HCT116 (cell line): ENCODE measurements at regions not wholly inside any gene's neighbourhood (a gene's known extent, or its start where the extent isn't known, plus 50 kb on each side); places are given as distances from the start of the nearest gene placed in this dataset.

Experiments used
- ATAC-seq: fragments of 200-7000 bp; cut with Tn5 transposase; 2 replicates; pipeline ENCODE4 v1.9.1; 2020; ENCODE audit warnings: mild to moderate bottlenecking, moderate library complexity
- BruUV-seq: library from RNA; stranded (reverse); fragments of 400-500 nt; replicated peaks from 2 replicates; lab custom pipeline; 2021; lab: Mats Ljungman, UMichigan
- CTCF ChIA-PET: fragments of 300-600 bp; sonication (Branson Sonifier 250); formaldehyde crosslinking; loops from one replicate; lab custom pipeline; 2021; ENCODE audit warnings: antibody characterized with exemption; lab: Charles Lee
- POLR2A ChIA-PET: fragments of 300-600, 350-600 bp; sonication (Branson Sonifier 250); formaldehyde crosslinking; loops from one replicate; lab custom pipeline; 2021; ENCODE audit warnings: antibody characterized with exemption; lab: Charles Lee
- RAD21 ChIA-PET, 2 experiments: fragments of 300-600 bp; sonication (Branson Sonifier 250); formaldehyde crosslinking; loops; one replicate each; lab custom pipeline; 2023; ENCODE audit warnings: low total read pairs in 2 of 2; ENCODE audit not compliant: uncharacterized antibody in 2 of 2, unreplicated experiment in 2 of 2, low non-redundant PET in 1 of 2; lab: Charles Lee
- DNase-seq: peaks from one replicate; pipeline ENCODE4 v3.0.0-alpha.2; 2010; ENCODE audit warnings: low read depth, low spot score
- H2AFZ ChIP-seq: fragments of 200-600 bp; shearing (Covaris generic), sonication (generic); 2 replicates; pipeline ENCODE4 v1.6.1; 2017; ENCODE audit warnings: low read depth, mixed run types, mixed read lengths, antibody characterized with exemption, low read length; ENCODE audit not compliant: poor library complexity, severe bottlenecking
- H3K27ac ChIP-seq: 2 replicates; pipeline ENCODE4 v1.5.1; 2012; ENCODE audit warnings: low read depth, low read length
- H3K27me3 ChIP-seq: fragments of 200-600 bp; sonication (generic); 2 replicates; pipeline ENCODE4 v1.6.1; 2016; ENCODE audit warnings: mixed run types, low read length, mixed read lengths; ENCODE audit not compliant: insufficient read depth
- H3K36me3 ChIP-seq, 2 experiments: fragments of 200-500 bp in 1 of 2; fragments of 200-600 bp in 1 of 2; sonication (Bioruptor generic) in 1 of 2; sonication (generic) in 1 of 2; 2 replicates each; pipeline versions ENCODE4 v1.5.1 to v1.6.1; 2014 to 2016; ENCODE audit warnings: low read length in 2 of 2, inconsistent platforms in 1 of 2, mixed read lengths in 1 of 2, mixed run types in 1 of 2; ENCODE audit not compliant: insufficient read depth in 2 of 2, control insufficient read depth in 1 of 2
- H3K4me1 ChIP-seq, 2 experiments: fragments of 200-600 bp in 1 of 2; sonication (generic) in 1 of 2; 2 replicates each; pipeline versions ENCODE4 v1.5.1 to v1.6.1; 2012 to 2017; ENCODE audit warnings: low read length in 2 of 2, inconsistent platforms in 1 of 2, mild to moderate bottlenecking in 1 of 2, mixed read lengths in 1 of 2, mixed run types in 1 of 2, moderate library complexity in 1 of 2; ENCODE audit not compliant: insufficient read depth in 2 of 2, control insufficient read depth in 1 of 2
- H3K4me2 ChIP-seq: fragments of 200-600 bp; sonication (generic); 2 replicates; pipeline ENCODE4 v1.6.1; 2017; ENCODE audit warnings: mixed run types, low read length, mixed read lengths
- H3K4me3 ChIP-seq, 2 experiments: fragments of 200-600 bp in 1 of 2; sonication (generic) in 1 of 2; replicated peaks in 1 of 2; 2 replicates each; pipeline ENCODE4 v1.5.1; 2011 to 2016; ENCODE audit warnings: low read length in 2 of 2, control low read depth in 1 of 2, low read depth in 1 of 2, mild to moderate bottlenecking in 1 of 2, mixed read lengths in 1 of 2, mixed run types in 1 of 2
- H3K79me2 ChIP-seq: fragments of 200-600 bp; sonication (generic); 2 replicates; pipeline ENCODE4 v1.6.1; 2017; ENCODE audit warnings: mild to moderate bottlenecking, mixed run types, low read length, moderate library complexity, mixed read lengths; ENCODE audit not compliant: insufficient read depth
- H3K9ac ChIP-seq: fragments of 200-600 bp; sonication (generic); 2 replicates; pipeline ENCODE4 v1.6.1; 2016; ENCODE audit warnings: low read length, mixed read lengths
- H3K9me2 ChIP-seq: fragments of 200-600 bp; sonication (generic), shearing (Covaris generic); 2 replicates; pipeline ENCODE4 v1.6.1; 2017; ENCODE audit warnings: mixed run types, mild to moderate bottlenecking, moderate library complexity; ENCODE audit not compliant: insufficient read depth
- H3K9me3 ChIP-seq, 2 experiments: fragments of 200-500 bp in 1 of 2; fragments of 200-600 bp in 1 of 2; sonication (Bioruptor generic) in 1 of 2; sonication (generic) in 1 of 2; 2 replicates each; pipeline ENCODE4 v1.6.1; 2014 to 2017; ENCODE audit warnings: low read length in 2 of 2, mixed read lengths in 2 of 2, inconsistent platforms in 1 of 2, low read depth in 1 of 2, mild to moderate bottlenecking in 1 of 2, mixed run types in 1 of 2, moderate library complexity in 1 of 2; ENCODE audit not compliant: control insufficient read depth in 1 of 2, insufficient read depth in 1 of 2
- H4K20me1 ChIP-seq: fragments of 200-600 bp; sonication (generic), shearing (Covaris generic); 2 replicates; pipeline ENCODE4 v1.6.1; 2017; ENCODE audit warnings: mixed run types, mild to moderate bottlenecking, moderate library complexity; ENCODE audit not compliant: insufficient read depth
- ATF3 ChIP-seq: IDR thresholded peaks from 2 replicates; pipeline ENCODE4 v1.6.1; 2012
- CBX3 ChIP-seq: IDR thresholded peaks from 2 replicates; pipeline ENCODE4 v1.6.1; 2012; ENCODE audit warnings: low read depth
- CEBPB ChIP-seq: IDR thresholded peaks from 2 replicates; pipeline ENCODE4 v1.6.1; 2012; ENCODE audit warnings: low read depth
- EGR1 ChIP-seq: IDR thresholded peaks from 2 replicates; pipeline ENCODE4 v1.6.1; 2012; ENCODE audit warnings: low read depth
- ELF1 ChIP-seq: IDR thresholded peaks from 2 replicates; pipeline ENCODE4 v1.6.1; 2012; ENCODE audit warnings: low read depth, borderline replicate concordance
- EZH2phosphoT487 ChIP-seq: fragments of 200-600 bp; IDR thresholded peaks from 2 replicates; pipeline ENCODE4 v1.6.1; 2018; ENCODE audit warnings: antibody characterized with exemption, borderline replicate concordance
- FOSL1 ChIP-seq: IDR thresholded peaks from 2 replicates; pipeline ENCODE4 v1.6.1; 2012; ENCODE audit warnings: low read depth
- MAX ChIP-seq: IDR thresholded peaks from 2 replicates; pipeline ENCODE4 v1.6.1; 2012
- POLR2A ChIP-seq: IDR thresholded peaks from 2 replicates; pipeline ENCODE4 v1.7.0; 2011; ENCODE audit warnings: borderline replicate concordance; ENCODE audit not compliant: insufficient read depth, insufficient read length; ENCODE audit errors: extremely low read depth
- RAD21 ChIP-seq: IDR thresholded peaks from 2 replicates; pipeline ENCODE4 v1.6.1; 2012; ENCODE audit warnings: low read depth, mild to moderate bottlenecking
- REST ChIP-seq: IDR thresholded peaks from 2 replicates; pipeline ENCODE4 v1.6.1; 2012; ENCODE audit warnings: low read depth
- SP1 ChIP-seq: IDR thresholded peaks from 2 replicates; pipeline ENCODE4 v1.6.1; 2012; ENCODE audit warnings: low read depth
- SRF ChIP-seq: IDR thresholded peaks from 2 replicates; pipeline ENCODE4 v1.6.1; 2012; ENCODE audit warnings: low read depth
- TCF7L2 ChIP-seq: IDR thresholded peaks from 2 replicates; pipeline ENCODE4 v1.7.0; 2011; ENCODE audit warnings: borderline replicate concordance, inconsistent platforms; ENCODE audit not compliant: insufficient read depth, insufficient read length; ENCODE audit errors: extremely low read depth
- YY1 ChIP-seq: IDR thresholded peaks from 2 replicates; pipeline ENCODE4 v1.6.1; 2011; ENCODE audit warnings: low read length, low read depth, moderate library complexity, mild to moderate bottlenecking; ENCODE audit not compliant: insufficient replicate concordance; ENCODE audit errors: extremely low read depth
- ZBTB33 ChIP-seq: IDR thresholded peaks from 2 replicates; pipeline ENCODE4 v1.6.1; 2011; ENCODE audit warnings: mild to moderate bottlenecking, low read length, moderate library complexity; ENCODE audit not compliant: insufficient replicate concordance; ENCODE audit errors: extremely low read depth
- ZFX ChIP-seq: fragments of 450-650 bp; IDR thresholded peaks from 2 replicates; pipeline ENCODE4 v1.6.1; 2017
- ZNF274 ChIP-seq: fragments of 200-500 bp; sonication (Bioruptor generic); IDR thresholded peaks from 2 replicates; pipeline ENCODE4 v1.6.1; 2014; ENCODE audit warnings: mild to moderate bottlenecking, low read depth, low read length, inconsistent platforms
- intact Hi-C: fragments of 100-400 bp; cut with micrococcal nuclease; formaldehyde crosslinking; loops from 2 replicates; pipeline ENCODE4 v1.10.0; 2022

GRCh38 chr3:177257006-177257405 is 59.7 kb upstream of the TBL1XR1 start:
- Histone ChIP-seq H4K20me1 (no peaks in the 10 kb centered on the region), H3K27me3 (no peaks in the 10 kb centered on the region), H3K79me2 (no peaks in the 10 kb centered on the region), H3K9ac (no peak overlapping the region), H3K27ac (no peak overlapping the region), H3K4me1 (0 out of 4 replicates have a peak, but pooled peaks cover 0 to 4% of the 10 kb centered on the region in 2 experiments), H3K4me3 (no peak overlapping the region), H3K36me3 (no peaks in the 10 kb centered on the region), H3K9me3 (no peaks in the 10 kb centered on the region), H3K4me2 (no peak overlapping the region), H2AFZ (no peak overlapping the region), H3K9me2 (no peaks in the 10 kb centered on the region)
- no TSS peak for BruUV-seq
- intact Hi-C loops: no loop called here
- ChIA-PET CTCF (interaction anchor here (0.7 kb wide), 1 partner anchor 46 kb away, joined by 3 read pairs; no protein-coding TSS in a partner anchor), POLR2A (no interaction called here), RAD21 (no interaction called here)
- ATAC-seq (no peak), DNase-seq (no peak)
- TF ChIP-seq POLR2A: no peak
- TF ChIP-seq ELF1: no peak
- no peak for TF ChIP-seq CEBPB
- TF ChIP-seq TCF7L2: no peak
- TF ChIP-seq MAX: no peak
- no peak for TF ChIP-seq SP1
- no peak for TF ChIP-seq ATF3
- TF ChIP-seq RAD21: no peak
- TF ChIP-seq REST: no peak
- TF ChIP-seq EZH2phosphoT487: no peak
- TF ChIP-seq ZFX: no peak
- no peak for TF ChIP-seq YY1
- TF ChIP-seq ZBTB33: no peak
- no peak for TF ChIP-seq CBX3
- TF ChIP-seq ZNF274: no peak
- no peak for TF ChIP-seq FOSL1
- TF ChIP-seq EGR1: no peak
- no peak for TF ChIP-seq SRF
